Liver (tissue), 8 donors: ENCODE measurements at regions not wholly inside any gene's neighbourhood (a gene's known extent, or its start where the extent isn't known, plus 50 kb on each side); places are given as distances from the start of the nearest gene placed in this dataset.

Source experiments
- DNase-seq: peaks from one replicate; pipeline ENCODE4 v3.0.0-alpha.2; 2017; ENCODE audit warnings: low spot score
- H3K27ac ChIP-seq, 2 donors: one replicate each; pipeline ENCODE4 v1.7.0; 2013; ENCODE audit warnings: inconsistent platforms in 2 of 2, low read length in 2 of 2, control low read depth in 1 of 2, low read depth in 1 of 2, mild to moderate bottlenecking in 1 of 2
- H3K27me3 ChIP-seq, 4 donors: one replicate each; pipeline versions ENCODE4 v1.6.1 to v1.7.0; 2013; ENCODE audit warnings: low read length in 3 of 4, inconsistent platforms in 1 of 4, mild to moderate bottlenecking in 1 of 4, moderate library complexity in 1 of 4; ENCODE audit not compliant: control insufficient read depth in 4 of 4, insufficient read depth in 4 of 4
- H3K36me3 ChIP-seq, 4 donors: one replicate each; pipeline versions ENCODE4 v1.6.1 to v1.7.0; 2013; ENCODE audit warnings: low read length in 3 of 4, mild to moderate bottlenecking in 3 of 4, low read depth in 1 of 4, moderate library complexity in 1 of 4; ENCODE audit not compliant: control insufficient read depth in 4 of 4, insufficient read depth in 3 of 4
- H3K4me1 ChIP-seq, 4 donors: one replicate each; pipeline versions ENCODE4 v1.6.1 to v1.7.0; 2013; ENCODE audit warnings: low read length in 3 of 4, mild to moderate bottlenecking in 3 of 4, moderate library complexity in 1 of 4; ENCODE audit not compliant: control insufficient read depth in 4 of 4, insufficient read depth in 4 of 4
- H3K4me3 ChIP-seq, 3 donors: one replicate each; pipeline versions ENCODE4 v1.6.1 to v1.7.0; 2013; ENCODE audit warnings: low read length in 3 of 3, control low read depth in 1 of 3, low read depth in 1 of 3, mild to moderate bottlenecking in 1 of 3
- H3K9ac ChIP-seq, 2 donors: one replicate each; pipeline ENCODE4 v1.7.0; 2013; ENCODE audit warnings: low read length in 2 of 2, mild to moderate bottlenecking in 2 of 2, moderate library complexity in 2 of 2, control low read depth in 1 of 2, low read depth in 1 of 2
- H3K9me3 ChIP-seq, 4 donors: one replicate each; pipeline versions ENCODE4 v1.6.1 to v1.7.0; 2013; ENCODE audit warnings: low read length in 3 of 4; ENCODE audit not compliant: control insufficient read depth in 4 of 4
- EGR1 ChIP-seq, 2 donors: IDR thresholded peaks; 2 replicates each; pipeline ENCODE4 v1.6.1; 2016 to 2018; ENCODE audit warnings: antibody characterized with exemption in 2 of 2, low read depth in 2 of 2
- FOXA1 ChIP-seq: IDR thresholded peaks from 2 replicates; pipeline ENCODE4 v1.6.1; 2016; ENCODE audit warnings: antibody characterized with exemption
- FOXA2 ChIP-seq: IDR thresholded peaks from 2 replicates; pipeline ENCODE4 v1.6.1; 2016; ENCODE audit warnings: antibody characterized with exemption
- GABPA ChIP-seq, 2 donors: IDR thresholded peaks in 1 of 2; conservative IDR thresholded peaks in 1 of 2; 2 replicates each; pipeline ENCODE4 v1.6.1; 2016; ENCODE audit warnings: antibody characterized with exemption in 2 of 2, mild to moderate bottlenecking in 1 of 2, moderate library complexity in 1 of 2
- HNF4A ChIP-seq, 2 donors: conservative IDR thresholded peaks; 2 replicates each; pipeline ENCODE4 v1.6.1; 2016; ENCODE audit warnings: antibody characterized with exemption in 2 of 2, mild to moderate bottlenecking in 2 of 2
- HNF4G ChIP-seq: IDR thresholded peaks from 2 replicates; pipeline ENCODE4 v1.6.1; 2016; ENCODE audit warnings: antibody characterized with exemption
- JUND ChIP-seq, 2 donors: IDR thresholded peaks; 2 replicates each; pipeline ENCODE4 v1.6.1; 2016; ENCODE audit warnings: antibody characterized with exemption in 2 of 2
- NR2F2 ChIP-seq: IDR thresholded peaks from 2 replicates; pipeline ENCODE4 v1.6.1; 2016; ENCODE audit warnings: antibody characterized with exemption
- RAD21 ChIP-seq, 2 donors: IDR thresholded peaks; 2 replicates each; pipeline ENCODE4 v1.6.1; 2016; ENCODE audit warnings: antibody characterized with exemption in 2 of 2, mild to moderate bottlenecking in 2 of 2
- RXRA ChIP-seq, 2 donors: IDR thresholded peaks; 2 replicates each; pipeline ENCODE4 v1.6.1; 2017 to 2018; ENCODE audit warnings: antibody characterized with exemption in 2 of 2, mild to moderate bottlenecking in 1 of 2
- SP1 ChIP-seq: IDR thresholded peaks from 2 replicates; pipeline ENCODE4 v1.6.1; 2018; ENCODE audit warnings: antibody characterized with exemption, mild to moderate bottlenecking
- TAF1 ChIP-seq: conservative IDR thresholded peaks from 2 replicates; pipeline ENCODE4 v1.6.1; 2016; ENCODE audit warnings: antibody characterized with exemption, mild to moderate bottlenecking
- YY1 ChIP-seq: IDR thresholded peaks from 2 replicates; pipeline ENCODE4 v1.6.1; 2016; ENCODE audit warnings: antibody characterized with exemption, mild to moderate bottlenecking
- whole genome bisulfite sequencing: extraction: QIAGEN DNeasy Blood & Tissue Kit; methylation state at CpG from one replicate; pipeline ENCODE4 v1.1.7; 2013; 5-methylcytosine and 5-hydroxymethylcytosine counted together
- TF ChIP-seq, protein P1 (sequence below): IDR thresholded peaks from 2 replicates; pipeline ENCODE4 v1.6.1; 2016; ENCODE audit warnings: antibody characterized with exemption
- TF ChIP-seq, protein P2 (sequence below): IDR thresholded peaks from 2 replicates; pipeline ENCODE4 v1.6.1; 2016; ENCODE audit warnings: antibody characterized with exemption, mild to moderate bottlenecking
- TF ChIP-seq, protein P3 (sequence below): IDR thresholded peaks from 2 replicates; pipeline ENCODE4 v1.6.1; 2016; ENCODE audit warnings: antibody characterized with exemption
- TF ChIP-seq, protein P4 (sequence below): IDR thresholded peaks from 2 replicates; pipeline ENCODE4 v1.6.1; 2016; ENCODE audit warnings: antibody characterized with exemption
- TF ChIP-seq, protein P5 (sequence below): fragments of 150-350 bp; IDR thresholded peaks from 2 replicates; pipeline ENCODE4 v1.5.1; 2017; ENCODE audit warnings: improper control_type of control experiment, low read depth, low read length; ENCODE audit not compliant: missing input control
- donor health status: healthy.
- donor health status: healthy.
- donor health status: healthy.
- donor health status: healthy.
- donor health status: healthy.

DNA sequence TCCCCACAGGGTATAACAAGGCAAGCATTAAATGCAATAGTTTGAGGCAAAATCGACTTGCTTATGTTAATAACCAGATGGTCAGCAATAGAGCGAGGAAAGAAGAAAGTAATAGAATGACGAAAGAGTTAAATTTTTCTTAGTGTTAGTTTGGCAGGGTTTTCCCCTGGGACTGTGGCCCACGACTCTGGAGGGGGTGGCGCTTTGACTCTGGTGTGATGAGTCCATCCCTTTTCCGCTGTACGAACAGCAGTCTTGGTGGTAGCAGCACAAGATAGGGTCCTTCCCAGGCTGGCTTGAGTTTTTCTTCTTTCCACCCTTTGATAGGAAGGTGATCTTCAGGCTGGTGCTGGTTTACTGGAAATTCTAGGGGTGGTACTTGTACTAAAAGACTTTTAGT is 69.2 kb upstream of the GMDS start:
- WGBS = 83% methylated on average over 7 of the region's 7 CpGs
- no peaks in the 10 kb centered on the region for H3K27me3 ChIP-seq
- H3K36me3 ChIP-seq = no peaks in the 10 kb centered on the region
- TF ChIP-seq, protein P1, sequence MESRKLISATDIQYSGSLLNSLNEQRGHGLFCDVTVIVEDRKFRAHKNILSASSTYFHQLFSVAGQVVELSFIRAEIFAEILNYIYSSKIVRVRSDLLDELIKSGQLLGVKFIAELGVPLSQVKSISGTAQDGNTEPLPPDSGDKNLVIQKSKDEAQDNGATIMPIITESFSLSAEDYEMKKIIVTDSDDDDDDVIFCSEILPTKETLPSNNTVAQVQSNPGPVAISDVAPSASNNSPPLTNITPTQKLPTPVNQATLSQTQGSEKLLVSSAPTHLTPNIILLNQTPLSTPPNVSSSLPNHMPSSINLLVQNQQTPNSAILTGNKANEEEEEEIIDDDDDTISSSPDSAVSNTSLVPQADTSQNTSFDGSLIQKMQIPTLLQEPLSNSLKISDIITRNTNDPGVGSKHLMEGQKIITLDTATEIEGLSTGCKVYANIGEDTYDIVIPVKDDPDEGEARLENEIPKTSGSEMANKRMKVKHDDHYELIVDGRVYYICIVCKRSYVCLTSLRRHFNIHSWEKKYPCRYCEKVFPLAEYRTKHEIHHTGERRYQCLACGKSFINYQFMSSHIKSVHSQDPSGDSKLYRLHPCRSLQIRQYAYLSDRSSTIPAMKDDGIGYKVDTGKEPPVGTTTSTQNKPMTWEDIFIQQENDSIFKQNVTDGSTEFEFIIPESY = no peak
- TF ChIP-seq HNF4G (no peak), NR2F2 (no peak), RXRA (IDR thresholded peaks at IDR 0.05) (no peak), EGR1 (IDR thresholded peaks at IDR 0.05; ENCODE audit: low read depth in 2 of 2) (no peak), HNF4A (conservative IDR thresholded peaks at IDR 0.05) (no peak), FOXA2 (no peak), JUND (IDR thresholded peaks at IDR 0.05) (no peak), FOXA1 (no peak), YY1 (no peak), GABPA (IDR thresholded peaks at IDR 0.05 in 1 of 2, conservative IDR thresholded peaks at IDR 0.05 in 1 of 2) (no peak), SP1 (no peak), TAF1 (no peak), RAD21 (IDR thresholded peaks at IDR 0.05) (no peak)
- TF ChIP-seq, protein P2, sequence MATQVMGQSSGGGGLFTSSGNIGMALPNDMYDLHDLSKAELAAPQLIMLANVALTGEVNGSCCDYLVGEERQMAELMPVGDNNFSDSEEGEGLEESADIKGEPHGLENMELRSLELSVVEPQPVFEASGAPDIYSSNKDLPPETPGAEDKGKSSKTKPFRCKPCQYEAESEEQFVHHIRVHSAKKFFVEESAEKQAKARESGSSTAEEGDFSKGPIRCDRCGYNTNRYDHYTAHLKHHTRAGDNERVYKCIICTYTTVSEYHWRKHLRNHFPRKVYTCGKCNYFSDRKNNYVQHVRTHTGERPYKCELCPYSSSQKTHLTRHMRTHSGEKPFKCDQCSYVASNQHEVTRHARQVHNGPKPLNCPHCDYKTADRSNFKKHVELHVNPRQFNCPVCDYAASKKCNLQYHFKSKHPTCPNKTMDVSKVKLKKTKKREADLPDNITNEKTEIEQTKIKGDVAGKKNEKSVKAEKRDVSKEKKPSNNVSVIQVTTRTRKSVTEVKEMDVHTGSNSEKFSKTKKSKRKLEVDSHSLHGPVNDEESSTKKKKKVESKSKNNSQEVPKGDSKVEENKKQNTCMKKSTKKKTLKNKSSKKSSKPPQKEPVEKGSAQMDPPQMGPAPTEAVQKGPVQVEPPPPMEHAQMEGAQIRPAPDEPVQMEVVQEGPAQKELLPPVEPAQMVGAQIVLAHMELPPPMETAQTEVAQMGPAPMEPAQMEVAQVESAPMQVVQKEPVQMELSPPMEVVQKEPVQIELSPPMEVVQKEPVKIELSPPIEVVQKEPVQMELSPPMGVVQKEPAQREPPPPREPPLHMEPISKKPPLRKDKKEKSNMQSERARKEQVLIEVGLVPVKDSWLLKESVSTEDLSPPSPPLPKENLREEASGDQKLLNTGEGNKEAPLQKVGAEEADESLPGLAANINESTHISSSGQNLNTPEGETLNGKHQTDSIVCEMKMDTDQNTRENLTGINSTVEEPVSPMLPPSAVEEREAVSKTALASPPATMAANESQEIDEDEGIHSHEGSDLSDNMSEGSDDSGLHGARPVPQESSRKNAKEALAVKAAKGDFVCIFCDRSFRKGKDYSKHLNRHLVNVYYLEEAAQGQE = no peak
- TF ChIP-seq, protein P3, sequence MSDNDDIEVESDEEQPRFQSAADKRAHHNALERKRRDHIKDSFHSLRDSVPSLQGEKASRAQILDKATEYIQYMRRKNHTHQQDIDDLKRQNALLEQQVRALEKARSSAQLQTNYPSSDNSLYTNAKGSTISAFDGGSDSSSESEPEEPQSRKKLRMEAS = no peak
- TF ChIP-seq, protein P4, sequence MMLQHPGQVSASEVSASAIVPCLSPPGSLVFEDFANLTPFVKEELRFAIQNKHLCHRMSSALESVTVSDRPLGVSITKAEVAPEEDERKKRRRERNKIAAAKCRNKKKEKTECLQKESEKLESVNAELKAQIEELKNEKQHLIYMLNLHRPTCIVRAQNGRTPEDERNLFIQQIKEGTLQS = no peak
- TF ChIP-seq, protein P5, sequence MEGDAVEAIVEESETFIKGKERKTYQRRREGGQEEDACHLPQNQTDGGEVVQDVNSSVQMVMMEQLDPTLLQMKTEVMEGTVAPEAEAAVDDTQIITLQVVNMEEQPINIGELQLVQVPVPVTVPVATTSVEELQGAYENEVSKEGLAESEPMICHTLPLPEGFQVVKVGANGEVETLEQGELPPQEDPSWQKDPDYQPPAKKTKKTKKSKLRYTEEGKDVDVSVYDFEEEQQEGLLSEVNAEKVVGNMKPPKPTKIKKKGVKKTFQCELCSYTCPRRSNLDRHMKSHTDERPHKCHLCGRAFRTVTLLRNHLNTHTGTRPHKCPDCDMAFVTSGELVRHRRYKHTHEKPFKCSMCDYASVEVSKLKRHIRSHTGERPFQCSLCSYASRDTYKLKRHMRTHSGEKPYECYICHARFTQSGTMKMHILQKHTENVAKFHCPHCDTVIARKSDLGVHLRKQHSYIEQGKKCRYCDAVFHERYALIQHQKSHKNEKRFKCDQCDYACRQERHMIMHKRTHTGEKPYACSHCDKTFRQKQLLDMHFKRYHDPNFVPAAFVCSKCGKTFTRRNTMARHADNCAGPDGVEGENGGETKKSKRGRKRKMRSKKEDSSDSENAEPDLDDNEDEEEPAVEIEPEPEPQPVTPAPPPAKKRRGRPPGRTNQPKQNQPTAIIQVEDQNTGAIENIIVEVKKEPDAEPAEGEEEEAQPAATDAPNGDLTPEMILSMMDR = no peak
- no peak overlapping the region for H3K27ac ChIP-seq
- no peaks in the 10 kb centered on the region for H3K4me1 ChIP-seq
- no peak for DNase-seq
- H3K4me3 ChIP-seq = no peak overlapping the region
- no peak overlapping the region for H3K9ac ChIP-seq
- no peaks in the 10 kb centered on the region for H3K9me3 ChIP-seq

DNA sequence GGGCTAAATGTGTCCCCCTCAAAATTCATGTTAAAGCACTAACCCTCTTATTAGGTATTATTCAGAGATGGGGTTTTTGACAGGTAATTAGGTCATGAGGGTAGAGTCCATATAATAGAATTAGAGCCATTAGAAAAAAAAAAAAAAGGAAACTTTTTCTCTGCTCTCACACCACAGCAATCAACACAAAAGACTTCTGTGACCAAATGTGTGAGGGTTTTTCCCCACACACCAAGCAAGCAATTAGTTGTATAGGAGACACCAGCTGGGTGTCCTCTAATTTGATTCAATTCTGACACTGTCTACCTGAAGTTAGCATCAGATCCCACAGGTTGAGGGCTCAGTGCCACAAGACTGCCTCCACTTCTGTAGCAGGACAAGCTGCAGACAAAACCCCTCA is 64.6 kb upstream of the GMDS start:
- Histone ChIP-seq H3K9me3 (no peaks in the 10 kb centered on the region), H3K9ac (no peak overlapping the region), H3K36me3 (no peaks in the 10 kb centered on the region), H3K4me3 (no peak overlapping the region), H3K4me1 (no peaks in the 10 kb centered on the region), H3K27ac (no peak overlapping the region), H3K27me3 (no peaks in the 10 kb centered on the region)
- no peak for DNase-seq
- no peak for TF ChIP-seq RAD21 (IDR thresholded peaks at IDR 0.05)
- TF ChIP-seq NR2F2 = no peak
- TF ChIP-seq SP1 = no peak
- TF ChIP-seq HNF4G = no peak
- no peak for TF ChIP-seq RXRA (IDR thresholded peaks at IDR 0.05)
- TF ChIP-seq, protein P5 = no peak
- TF ChIP-seq FOXA1 = no peak
- TF ChIP-seq, protein P2 = no peak
- no peak for TF ChIP-seq HNF4A (conservative IDR thresholded peaks at IDR 0.05)
- no peak for TF ChIP-seq GABPA (IDR thresholded peaks at IDR 0.05 in 1 of 2, conservative IDR thresholded peaks at IDR 0.05 in 1 of 2)
- no peak for TF ChIP-seq YY1
- TF ChIP-seq, protein P3 = no peak
- TF ChIP-seq FOXA2 = no peak
